Thoracic aorta (tissue), 2 donors: ENCODE measurements at regions not wholly inside any gene's neighbourhood (a gene's known extent, or its start where the extent isn't known, plus 50 kb on each side); places are given as distances from the start of the nearest gene placed in this dataset.

ENCODE experiments used
- ATAC-seq: fragments of 150-250 bp; one replicate; pipeline ENCODE4 v1.8.0; 2017; ENCODE audit warnings: low read depth; ENCODE audit not compliant: insufficient number of reproducible peaks, low FRiP score
- DNase-seq: peaks from one replicate; pipeline ENCODE4 v3.0.0-alpha.2; 2020; ENCODE audit warnings: low spot score
- H3K27ac ChIP-seq, 2 donors: fragments of 200-600 bp; sonication (generic); 1 replicate in 1 of 2; 2 replicates in 1 of 2; pipeline ENCODE4 v1.5.1; 2016; ENCODE audit warnings: mild to moderate bottlenecking in 2 of 2, moderate library complexity in 2 of 2
- H3K27me3 ChIP-seq: fragments of 200-600 bp; sonication (generic); replicated peaks from 2 replicates; pipeline ENCODE4 v1.6.0; 2016; ENCODE audit warnings: mild to moderate bottlenecking; ENCODE audit not compliant: insufficient read depth
- H3K36me3 ChIP-seq: fragments of 200-600 bp; sonication (generic); one replicate; pipeline ENCODE4 v1.5.1; 2016
- H3K4me1 ChIP-seq, 2 donors: fragments of 200-600 bp; sonication (generic); 1 replicate in 1 of 2; 2 replicates in 1 of 2; pipeline versions ENCODE4 v1.5.1 to v1.6.0; 2016; ENCODE audit warnings: low read depth in 2 of 2, mild to moderate bottlenecking in 1 of 2; ENCODE audit not compliant: control insufficient read depth in 1 of 2
- H3K4me3 ChIP-seq: fragments of 200-600 bp; sonication (generic); 2 replicates; pipeline ENCODE4 v1.5.1; 2016; ENCODE audit warnings: mild to moderate bottlenecking
- H3K9me3 ChIP-seq: fragments of 200-600 bp; sonication (generic); 2 replicates; pipeline ENCODE4 v1.5.1; 2016
- TF ChIP-seq, protein P1 (sequence below): fragments of 200-600 bp; sonication (generic); IDR thresholded peaks from one replicate; pipeline ENCODE4 v1.5.1; 2019; ENCODE audit warnings: antibody characterized with exemption

DNA sequence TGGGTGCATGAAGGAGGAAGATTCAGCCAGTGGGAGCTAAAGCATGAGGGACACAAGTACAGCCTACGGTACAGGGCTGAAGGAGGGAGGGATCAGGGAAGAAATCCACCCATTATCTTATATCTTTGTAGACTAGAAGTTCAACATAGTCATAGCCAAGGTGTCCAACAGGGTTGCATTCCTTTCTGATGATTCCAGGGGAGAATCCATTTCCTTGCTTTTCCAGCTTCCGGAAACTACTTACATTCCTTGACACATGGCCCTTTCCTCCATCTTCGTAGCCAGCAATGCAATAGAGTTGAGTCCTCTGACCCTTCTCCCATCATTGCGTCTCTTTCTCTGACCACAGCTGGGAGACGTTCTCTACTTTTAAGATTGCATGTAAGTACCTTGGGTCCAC lies 471.0 kb upstream of the SEMA6D start:
- Histone ChIP-seq H3K4me1 (no peaks in the 10 kb centered on the region), H3K9me3 (no peaks in the 10 kb centered on the region), H3K36me3 (no peaks in the 10 kb centered on the region), H3K4me3 (no peak overlapping the region), H3K27me3 (no peaks in the 10 kb centered on the region), H3K27ac (no peak overlapping the region)
- no peak for DNase-seq
- TF ChIP-seq, protein P1, sequence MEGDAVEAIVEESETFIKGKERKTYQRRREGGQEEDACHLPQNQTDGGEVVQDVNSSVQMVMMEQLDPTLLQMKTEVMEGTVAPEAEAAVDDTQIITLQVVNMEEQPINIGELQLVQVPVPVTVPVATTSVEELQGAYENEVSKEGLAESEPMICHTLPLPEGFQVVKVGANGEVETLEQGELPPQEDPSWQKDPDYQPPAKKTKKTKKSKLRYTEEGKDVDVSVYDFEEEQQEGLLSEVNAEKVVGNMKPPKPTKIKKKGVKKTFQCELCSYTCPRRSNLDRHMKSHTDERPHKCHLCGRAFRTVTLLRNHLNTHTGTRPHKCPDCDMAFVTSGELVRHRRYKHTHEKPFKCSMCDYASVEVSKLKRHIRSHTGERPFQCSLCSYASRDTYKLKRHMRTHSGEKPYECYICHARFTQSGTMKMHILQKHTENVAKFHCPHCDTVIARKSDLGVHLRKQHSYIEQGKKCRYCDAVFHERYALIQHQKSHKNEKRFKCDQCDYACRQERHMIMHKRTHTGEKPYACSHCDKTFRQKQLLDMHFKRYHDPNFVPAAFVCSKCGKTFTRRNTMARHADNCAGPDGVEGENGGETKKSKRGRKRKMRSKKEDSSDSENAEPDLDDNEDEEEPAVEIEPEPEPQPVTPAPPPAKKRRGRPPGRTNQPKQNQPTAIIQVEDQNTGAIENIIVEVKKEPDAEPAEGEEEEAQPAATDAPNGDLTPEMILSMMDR: no peak
- no peak for ATAC-seq

DNA sequence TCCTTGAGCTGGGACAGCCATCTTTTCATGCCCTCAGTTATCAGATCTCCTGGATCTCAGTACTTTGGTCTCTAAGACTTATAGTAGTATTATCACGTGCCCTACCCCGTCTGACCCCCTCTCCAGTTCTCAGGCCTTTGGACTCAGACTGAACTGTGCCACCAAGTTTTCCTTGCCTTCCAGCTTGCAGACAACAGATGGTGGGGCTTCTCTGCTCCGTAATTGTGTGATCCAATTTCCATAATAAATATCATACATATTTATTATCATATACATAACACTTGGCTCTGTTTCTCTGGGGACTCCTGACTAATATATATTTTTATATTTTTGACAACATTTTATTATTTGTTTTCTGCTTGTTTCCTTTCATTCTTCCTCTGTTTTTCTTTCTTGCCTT lies 458.8 kb upstream of the SEMA6D start:
- Histone ChIP-seq H3K27ac (no peak overlapping the region), H3K36me3 (no peaks in the 10 kb centered on the region), H3K9me3 (peaks cover 10% of the 10 kb centered on the region), H3K27me3 (no peaks in the 10 kb centered on the region), H3K4me1 (no peaks in the 10 kb centered on the region), H3K4me3 (no peak overlapping the region)
- DNase-seq (no peak), ATAC-seq (no peak)
- TF ChIP-seq, protein P1: no peak

DNA sequence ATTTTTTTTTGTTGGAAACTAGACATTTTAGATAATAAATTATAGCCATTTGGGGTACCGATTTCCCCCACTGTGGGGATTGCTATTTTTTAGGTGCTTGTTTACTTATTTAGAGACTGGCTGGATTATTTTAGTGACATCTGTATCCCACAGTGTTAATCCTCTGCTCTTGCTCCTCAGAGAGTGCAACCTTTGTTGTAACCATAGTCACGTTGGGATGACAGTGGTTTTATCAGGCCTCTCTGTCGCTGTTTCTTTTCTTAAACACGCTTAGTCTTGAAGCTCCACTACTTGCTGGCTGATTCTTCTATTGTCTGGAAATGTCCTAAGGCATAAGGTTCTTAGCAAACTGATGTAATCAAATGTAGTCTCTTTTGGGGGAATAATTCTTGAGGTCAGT lies 451.6 kb upstream of the SEMA6D start:
- H3K9me3 ChIP-seq: no peaks in the 10 kb centered on the region
- TF ChIP-seq, protein P1: no peak
- H3K4me3 ChIP-seq: no peak overlapping the region
- H3K4me1 ChIP-seq: no peaks in the 10 kb centered on the region
- no peaks in the 10 kb centered on the region for H3K36me3 ChIP-seq
- no peak for DNase-seq
- ATAC-seq: no peak
- H3K27me3 ChIP-seq: no peaks in the 10 kb centered on the region
- H3K27ac ChIP-seq: no peak overlapping the region

DNA sequence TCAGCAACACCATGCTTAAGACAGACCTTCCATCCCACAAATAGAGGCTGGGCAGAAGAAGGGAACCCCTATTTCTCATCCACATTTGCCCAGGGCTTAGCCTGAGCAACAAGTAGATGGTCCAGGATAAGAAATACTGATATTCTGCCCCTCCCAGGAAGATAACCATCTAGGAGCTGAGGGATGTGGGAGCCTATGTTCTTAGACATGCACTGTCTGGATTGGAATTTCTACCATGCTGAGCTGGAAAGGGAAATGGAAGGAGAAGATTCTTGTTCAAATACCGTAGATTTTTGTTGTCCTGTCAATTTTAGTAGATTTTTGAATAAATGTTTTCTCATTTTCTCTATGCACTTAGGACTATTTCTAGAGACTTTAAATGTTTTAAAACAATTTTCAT lies 450.7 kb upstream of the SEMA6D start:
- no peak overlapping the region for H3K4me3 ChIP-seq
- no peak for DNase-seq
- TF ChIP-seq, protein P1: no peak
- no peaks in the 10 kb centered on the region for H3K36me3 ChIP-seq
- H3K4me1 ChIP-seq: no peaks in the 10 kb centered on the region
- ATAC-seq: no peak
- H3K27ac ChIP-seq: no peak overlapping the region
- H3K9me3 ChIP-seq: no peaks in the 10 kb centered on the region
- H3K27me3 ChIP-seq: no peaks in the 10 kb centered on the region

DNA sequence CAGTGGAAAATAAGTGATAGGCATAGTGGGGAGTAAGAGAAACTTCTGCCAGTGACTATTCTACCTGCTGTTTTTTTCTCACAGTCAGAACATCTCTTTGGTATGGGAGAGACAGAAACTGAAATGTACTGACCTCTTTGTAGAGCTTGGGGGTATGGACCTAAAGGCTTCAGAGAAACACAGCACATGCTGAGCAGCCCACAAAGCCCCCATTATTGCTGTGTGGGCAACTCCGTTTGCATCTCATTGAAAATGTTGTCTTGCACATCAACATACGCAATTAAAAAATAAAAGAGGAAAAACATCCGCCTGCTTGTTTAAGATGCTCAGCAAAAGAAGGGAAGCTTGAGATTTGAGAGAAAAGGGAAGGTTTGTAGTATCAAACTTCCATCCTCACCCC lies 443.4 kb upstream of the SEMA6D start:
- no peaks in the 10 kb centered on the region for H3K27me3 ChIP-seq
- DNase-seq: no peak
- H3K4me1 ChIP-seq: no peaks in the 10 kb centered on the region
- peaks cover 8% of the 10 kb centered on the region for H3K9me3 ChIP-seq
- H3K27ac ChIP-seq: no peak overlapping the region
- no peak overlapping the region for H3K4me3 ChIP-seq
- TF ChIP-seq, protein P1: no peak
- H3K36me3 ChIP-seq: no peaks in the 10 kb centered on the region
- no peak for ATAC-seq
